D721Med (cell line): ENCODE measurements at regions not wholly inside any gene's neighbourhood (a gene's known extent, or its start where the extent isn't known, plus 50 kb on each side); places are given as distances from the start of the nearest gene placed in this dataset.

ENCODE experiments used
- DNase-seq: peaks from one replicate; pipeline ENCODE4 v3.0.0; 2011; ENCODE audit warnings: low spot score; ENCODE audit not compliant: insufficient read length
- FAIRE-seq: peaks from 2 replicates; lab custom pipeline; 2011; peaks lifted over from hg19 to GRCh38; lab: Jason Lieb, UNC
- TF ChIP-seq, protein P1 (sequence below): IDR thresholded peaks from 2 replicates; pipeline ENCODE4 v1.5.1; 2012; ENCODE audit warnings: mild to moderate bottlenecking, control low read depth; ENCODE audit not compliant: insufficient read depth; ENCODE audit errors: missing control alignments

DNA sequence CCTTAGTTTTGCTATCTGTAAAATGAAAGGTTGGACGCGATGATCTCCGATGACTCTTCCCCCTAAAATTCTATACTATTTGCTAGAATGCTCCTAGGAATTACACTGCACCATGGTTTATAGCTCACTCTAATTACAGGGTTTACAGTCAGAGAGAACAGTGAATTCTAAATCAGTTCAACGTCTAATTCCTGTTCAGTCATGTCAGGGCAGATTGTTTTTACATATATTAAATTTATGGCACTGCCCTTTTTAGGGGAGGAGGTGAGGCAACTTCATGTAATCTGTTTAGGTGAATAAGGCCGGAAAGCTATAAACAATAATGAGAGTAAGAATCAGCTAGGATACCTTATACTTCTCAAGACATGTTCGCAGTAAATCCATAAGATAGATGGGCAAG, 293.9 kb downstream of the BAMBI start:
- no peak for FAIRE-seq
- TF ChIP-seq, protein P1, sequence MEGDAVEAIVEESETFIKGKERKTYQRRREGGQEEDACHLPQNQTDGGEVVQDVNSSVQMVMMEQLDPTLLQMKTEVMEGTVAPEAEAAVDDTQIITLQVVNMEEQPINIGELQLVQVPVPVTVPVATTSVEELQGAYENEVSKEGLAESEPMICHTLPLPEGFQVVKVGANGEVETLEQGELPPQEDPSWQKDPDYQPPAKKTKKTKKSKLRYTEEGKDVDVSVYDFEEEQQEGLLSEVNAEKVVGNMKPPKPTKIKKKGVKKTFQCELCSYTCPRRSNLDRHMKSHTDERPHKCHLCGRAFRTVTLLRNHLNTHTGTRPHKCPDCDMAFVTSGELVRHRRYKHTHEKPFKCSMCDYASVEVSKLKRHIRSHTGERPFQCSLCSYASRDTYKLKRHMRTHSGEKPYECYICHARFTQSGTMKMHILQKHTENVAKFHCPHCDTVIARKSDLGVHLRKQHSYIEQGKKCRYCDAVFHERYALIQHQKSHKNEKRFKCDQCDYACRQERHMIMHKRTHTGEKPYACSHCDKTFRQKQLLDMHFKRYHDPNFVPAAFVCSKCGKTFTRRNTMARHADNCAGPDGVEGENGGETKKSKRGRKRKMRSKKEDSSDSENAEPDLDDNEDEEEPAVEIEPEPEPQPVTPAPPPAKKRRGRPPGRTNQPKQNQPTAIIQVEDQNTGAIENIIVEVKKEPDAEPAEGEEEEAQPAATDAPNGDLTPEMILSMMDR = no peak
- DNase-seq = no peak

DNA sequence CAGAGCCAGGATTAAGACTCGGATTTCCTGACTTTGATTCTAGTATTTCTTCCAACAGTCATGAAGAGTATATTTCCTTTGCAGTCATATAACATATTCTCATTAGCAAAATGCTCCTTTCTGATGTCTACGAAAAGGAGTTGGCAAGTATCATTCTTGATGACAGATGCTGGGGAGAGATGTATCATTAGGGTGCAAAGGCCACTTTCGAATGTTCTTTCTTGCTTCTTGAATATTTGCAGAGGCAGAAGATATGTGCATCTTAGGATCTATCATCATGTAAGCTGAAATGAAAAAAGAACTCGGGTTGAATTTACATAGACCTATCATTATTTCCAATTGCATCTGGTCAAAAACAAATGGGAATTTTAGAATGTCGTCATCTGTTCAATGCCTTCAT, 294.4 kb downstream of the BAMBI start:
- TF ChIP-seq, protein P1 = no peak
- FAIRE-seq = no peak
- no peak for DNase-seq

DNA sequence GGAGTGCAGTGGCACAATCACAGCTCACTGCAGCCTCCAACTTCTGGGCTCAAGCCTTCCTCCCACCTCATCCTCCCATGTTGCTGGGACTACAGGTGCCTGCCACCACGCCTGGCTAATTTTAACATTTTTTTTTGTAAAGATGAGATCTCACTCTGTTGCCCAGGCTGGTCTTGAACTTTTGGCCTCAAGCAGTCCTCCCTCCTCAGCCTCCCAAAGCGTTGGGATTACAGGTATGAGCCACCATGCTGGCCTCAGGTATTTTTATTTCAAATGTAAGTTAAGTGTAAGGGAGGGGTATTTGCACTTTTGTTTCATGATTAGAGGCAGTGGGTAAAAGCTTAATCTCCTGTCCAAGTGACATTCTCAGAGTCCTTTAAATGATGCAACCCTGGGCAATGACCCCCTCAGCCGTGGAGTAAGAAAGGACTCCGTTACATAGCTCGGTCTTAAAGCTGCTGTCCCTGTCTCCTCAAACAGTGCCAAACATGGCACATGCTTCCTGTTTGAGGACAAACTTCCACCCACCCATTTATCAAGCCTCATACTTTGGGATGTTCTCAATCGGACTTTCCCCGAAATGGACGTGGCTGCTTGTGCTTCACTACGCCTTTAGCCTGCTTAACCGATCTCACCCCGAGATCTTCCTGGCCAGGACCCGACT, 296.1 kb downstream of the BAMBI start:
- no peak for FAIRE-seq
- TF ChIP-seq, protein P1 = no peak
- no peak for DNase-seq

DNA sequence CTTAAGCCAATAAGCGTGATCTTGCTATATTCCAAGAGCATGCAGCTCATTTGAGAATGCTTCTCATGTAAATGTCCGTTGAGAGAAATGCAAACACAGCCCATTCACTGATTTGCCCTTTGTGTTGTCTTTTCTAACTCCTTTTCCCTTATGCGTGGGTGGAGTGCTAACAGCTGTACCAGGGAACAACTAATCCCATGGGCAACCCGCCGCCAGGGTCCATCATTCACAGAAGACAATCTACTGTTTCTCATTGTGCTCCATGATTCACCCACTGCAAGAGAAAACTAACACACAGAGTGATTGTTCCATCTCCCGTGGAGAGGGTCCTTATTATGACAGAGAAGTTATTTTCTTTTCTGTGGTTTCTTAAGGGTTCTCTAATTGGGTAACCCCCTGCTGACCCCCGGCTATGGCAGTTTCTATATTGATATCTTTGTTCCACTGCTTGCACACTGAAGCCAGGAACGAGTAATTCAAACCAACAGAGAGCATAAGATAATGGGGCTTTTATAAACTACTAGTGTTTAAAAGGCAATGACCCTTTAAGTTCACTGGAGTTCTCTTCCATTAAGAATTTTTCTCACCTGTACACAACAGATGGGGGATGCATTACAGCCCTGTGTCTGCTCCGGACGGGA, 298.7 kb downstream of the BAMBI start:
- FAIRE-seq = no peak

DNA sequence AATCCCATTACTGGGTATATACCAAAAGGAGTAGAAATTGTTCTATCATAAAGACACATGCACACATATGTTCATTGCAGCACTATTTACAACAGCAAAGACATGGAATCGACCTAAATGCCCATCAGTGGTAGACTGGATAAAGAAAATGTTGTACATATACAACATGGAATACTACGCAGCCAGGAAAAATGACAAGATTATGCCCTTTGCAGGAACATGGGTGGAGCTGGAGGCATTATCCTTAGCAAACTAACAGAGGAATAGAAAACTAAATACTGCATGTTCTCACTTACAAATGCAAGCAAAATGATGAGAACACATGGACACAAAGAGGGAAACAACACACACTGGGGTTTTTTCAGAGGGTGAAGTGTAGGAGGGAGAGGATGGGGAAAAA, 300.2 kb downstream of the BAMBI start:
- DNase-seq (no peak), FAIRE-seq (no peak)
- TF ChIP-seq, protein P1 = no peak

More for the DNA sequence above, 298.7 kb downstream of the BAMBI start:
- DNase-seq = no peak
- TF ChIP-seq, protein P1 = no peak

DNA sequence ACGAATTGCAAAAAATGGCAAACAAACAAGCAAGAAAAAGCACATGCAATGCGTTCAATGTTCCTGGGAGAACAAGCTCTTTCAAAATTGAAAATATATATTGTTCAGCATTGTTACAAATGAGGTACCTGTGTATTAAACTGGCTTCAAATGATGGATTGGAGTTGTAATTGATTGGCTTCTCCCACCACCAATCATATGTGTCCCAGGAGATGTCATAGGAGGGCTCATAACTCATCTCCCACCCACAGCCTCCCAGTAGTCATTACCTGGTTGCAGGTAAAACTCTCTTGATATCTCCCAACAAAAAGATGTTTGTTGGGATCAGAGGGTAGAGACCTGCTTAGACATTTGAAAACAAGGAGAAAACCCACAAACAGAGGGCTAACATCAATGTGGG, 302.9 kb downstream of the BAMBI start:
- FAIRE-seq (no peak), DNase-seq (no peak)
- TF ChIP-seq, protein P1 = no peak

DNA sequence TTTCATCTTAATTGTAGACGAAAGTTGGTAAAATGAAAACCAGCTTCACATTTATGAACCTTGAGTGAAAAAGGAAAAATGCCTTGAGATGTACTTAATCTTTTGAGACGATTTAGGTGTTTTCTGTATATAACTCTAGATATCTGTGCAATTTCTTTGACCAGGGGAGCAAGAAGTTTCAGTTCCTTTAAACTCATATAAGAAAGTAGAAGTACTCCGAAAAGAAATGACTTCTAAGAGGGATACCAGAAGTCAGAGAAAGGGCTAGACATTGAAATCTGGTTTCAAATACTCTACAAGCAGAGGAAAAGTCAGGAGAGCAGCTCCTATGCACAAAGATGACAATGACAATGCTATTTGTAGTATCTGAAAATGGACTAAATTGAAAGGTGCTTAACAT, 303.7 kb downstream of the BAMBI start:
- FAIRE-seq (no peak), DNase-seq (no peak)
- TF ChIP-seq, protein P1 = no peak
